GM23338 (cell line): ENCODE measurements at regions not wholly inside any gene's neighbourhood (a gene's known extent, or its start where the extent isn't known, plus 50 kb on each side); places are given as distances from the start of the nearest gene placed in this dataset.

Experiments
- ATAC-seq: fragments of 200-7000 bp; cut with Tn5 transposase; 3 replicates; pipeline ENCODE4 v1.9.1; 2020
- DNase-seq: peaks from one replicate; pipeline ENCODE4 v3.0.0-alpha.2; 2015; ENCODE audit warnings: low spot score
- H2AFZ ChIP-seq: fragments of 200-600 bp; sonication (generic); 2 replicates; pipeline ENCODE4 v1.8.0; 2016; ENCODE audit warnings: antibody characterized with exemption, mild to moderate bottlenecking, moderate library complexity
- H3F3A ChIP-seq: fragments of 200-600 bp; sonication (generic); replicated peaks from 2 replicates; pipeline ENCODE4 v1.8.0; 2017; ENCODE audit warnings: antibody characterized with exemption, mixed run types, low read depth
- H3K27ac ChIP-seq: fragments of 200-600 bp; sonication (generic); 2 replicates; pipeline ENCODE4 v1.6.1; 2016; ENCODE audit warnings: low read depth
- H3K27me3 ChIP-seq: fragments of 200-600 bp; sonication (generic); 2 replicates; pipeline ENCODE4 v1.8.0; 2016; ENCODE audit warnings: mild to moderate bottlenecking, mixed run types, moderate library complexity; ENCODE audit not compliant: insufficient read depth
- H3K36me3 ChIP-seq: fragments of 200-600 bp; sonication (generic); 2 replicates; pipeline ENCODE4 v1.8.0; 2016; ENCODE audit warnings: mild to moderate bottlenecking; ENCODE audit not compliant: insufficient read depth
- H3K4me1 ChIP-seq: fragments of 200-600 bp; sonication (generic); 2 replicates; pipeline ENCODE4 v1.8.0; 2016; ENCODE audit warnings: mild to moderate bottlenecking, moderate library complexity; ENCODE audit not compliant: insufficient read depth
- H3K4me2 ChIP-seq: fragments of 200-600 bp; sonication (generic); 2 replicates; pipeline ENCODE4 v1.7.1; 2017; ENCODE audit warnings: mixed run types
- H3K4me3 ChIP-seq: fragments of 200-600 bp; sonication (generic); 2 replicates; pipeline ENCODE4 v1.6.1; 2016; ENCODE audit warnings: mixed run types
- H3K79me2 ChIP-seq: fragments of 200-600 bp; sonication (generic); replicated peaks from 2 replicates; pipeline ENCODE4 v1.8.0; 2017; ENCODE audit warnings: mild to moderate bottlenecking; ENCODE audit not compliant: insufficient read depth
- H3K9me2 ChIP-seq: fragments of 200-600 bp; sonication (generic); 2 replicates; pipeline ENCODE4 v1.8.0; 2017; ENCODE audit not compliant: insufficient read depth
- H4K20me1 ChIP-seq: fragments of 200-600 bp; sonication (generic); replicated peaks from 2 replicates; pipeline ENCODE4 v1.8.0; 2017; ENCODE audit warnings: mild to moderate bottlenecking; ENCODE audit not compliant: insufficient read depth
- H3K27ac Mint-ChIP-seq: 2 replicates; pipeline ENCODE4 v1.8.0; 2020; ENCODE audit warnings: inconsistent platforms, mild to moderate bottlenecking, moderate library complexity, mixed read lengths
- H3K27me3 Mint-ChIP-seq: 3 replicates; pipeline ENCODE4 v1.8.0; 2022; ENCODE audit warnings: low read depth, mild to moderate bottlenecking, moderate library complexity, mixed read lengths, inconsistent platforms; ENCODE audit not compliant: insufficient read depth, poor library complexity
- H3K36me3 Mint-ChIP-seq: 3 replicates; pipeline ENCODE4 v1.8.0; 2021; ENCODE audit warnings: low read depth, mild to moderate bottlenecking, inconsistent platforms, moderate library complexity, mixed read lengths
- H3K4me1 Mint-ChIP-seq: 3 replicates; pipeline ENCODE4 v1.8.0; 2020; ENCODE audit warnings: mild to moderate bottlenecking, inconsistent platforms, mixed read lengths
- H3K4me3 Mint-ChIP-seq: 3 replicates; pipeline ENCODE4 v1.8.0; 2021; ENCODE audit warnings: moderate library complexity, mild to moderate bottlenecking, inconsistent platforms, mixed read lengths
- H3K9me3 Mint-ChIP-seq: 3 replicates; pipeline ENCODE4 v1.8.0; 2020; ENCODE audit warnings: moderate library complexity, mild to moderate bottlenecking, inconsistent platforms, mixed read lengths
- NANOG ChIP-seq: IDR thresholded peaks from 2 replicates; pipeline ENCODE4 v1.6.1; 2016; ENCODE audit warnings: antibody characterized with exemption, borderline replicate concordance
- TF ChIP-seq, protein P1 (sequence below): fragments of 250-450 bp; sonication (Bioruptor Pico); IDR thresholded peaks from 2 replicates; pipeline ENCODE4 v1.5.0; 2020; ENCODE audit warnings: mild to moderate bottlenecking, moderate library complexity
- TF ChIP-seq, protein P2 (sequence below): IDR thresholded peaks from 2 replicates; pipeline ENCODE4 v1.6.1; 2016; ENCODE audit warnings: antibody characterized with exemption
- TF ChIP-seq, protein P3 (sequence below), 2 experiments: fragments of 200-600 bp in 1 of 2; sonication (generic) in 1 of 2; conservative IDR thresholded peaks; 2 replicates each; pipeline versions ENCODE4 v1.5.1 to v1.6.1; 2016 to 2017; ENCODE audit warnings: antibody characterized with exemption in 2 of 2, low read depth in 2 of 2, mild to moderate bottlenecking in 2 of 2, moderate library complexity in 1 of 2

DNA sequence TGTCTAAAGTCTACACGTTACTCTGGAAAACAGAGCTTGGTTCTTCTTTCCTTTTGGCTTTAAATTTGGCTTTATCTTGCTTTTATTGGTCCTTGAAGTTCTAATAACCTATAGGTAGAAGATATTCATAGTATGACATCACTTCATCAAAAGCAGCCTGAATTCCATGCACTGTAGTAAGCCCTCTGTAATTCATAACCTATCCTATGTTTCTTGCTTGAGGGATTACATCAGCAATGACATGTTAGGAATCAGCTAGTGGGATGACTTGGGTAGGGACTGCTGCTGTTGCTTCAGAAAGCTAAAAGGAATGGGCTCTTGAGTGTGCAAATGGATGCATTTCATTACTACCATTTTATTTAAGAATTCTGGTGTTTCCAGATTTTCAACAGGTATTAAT is 184.9 kb downstream of the PTEN start (continued):
- TF ChIP-seq, protein P1, sequence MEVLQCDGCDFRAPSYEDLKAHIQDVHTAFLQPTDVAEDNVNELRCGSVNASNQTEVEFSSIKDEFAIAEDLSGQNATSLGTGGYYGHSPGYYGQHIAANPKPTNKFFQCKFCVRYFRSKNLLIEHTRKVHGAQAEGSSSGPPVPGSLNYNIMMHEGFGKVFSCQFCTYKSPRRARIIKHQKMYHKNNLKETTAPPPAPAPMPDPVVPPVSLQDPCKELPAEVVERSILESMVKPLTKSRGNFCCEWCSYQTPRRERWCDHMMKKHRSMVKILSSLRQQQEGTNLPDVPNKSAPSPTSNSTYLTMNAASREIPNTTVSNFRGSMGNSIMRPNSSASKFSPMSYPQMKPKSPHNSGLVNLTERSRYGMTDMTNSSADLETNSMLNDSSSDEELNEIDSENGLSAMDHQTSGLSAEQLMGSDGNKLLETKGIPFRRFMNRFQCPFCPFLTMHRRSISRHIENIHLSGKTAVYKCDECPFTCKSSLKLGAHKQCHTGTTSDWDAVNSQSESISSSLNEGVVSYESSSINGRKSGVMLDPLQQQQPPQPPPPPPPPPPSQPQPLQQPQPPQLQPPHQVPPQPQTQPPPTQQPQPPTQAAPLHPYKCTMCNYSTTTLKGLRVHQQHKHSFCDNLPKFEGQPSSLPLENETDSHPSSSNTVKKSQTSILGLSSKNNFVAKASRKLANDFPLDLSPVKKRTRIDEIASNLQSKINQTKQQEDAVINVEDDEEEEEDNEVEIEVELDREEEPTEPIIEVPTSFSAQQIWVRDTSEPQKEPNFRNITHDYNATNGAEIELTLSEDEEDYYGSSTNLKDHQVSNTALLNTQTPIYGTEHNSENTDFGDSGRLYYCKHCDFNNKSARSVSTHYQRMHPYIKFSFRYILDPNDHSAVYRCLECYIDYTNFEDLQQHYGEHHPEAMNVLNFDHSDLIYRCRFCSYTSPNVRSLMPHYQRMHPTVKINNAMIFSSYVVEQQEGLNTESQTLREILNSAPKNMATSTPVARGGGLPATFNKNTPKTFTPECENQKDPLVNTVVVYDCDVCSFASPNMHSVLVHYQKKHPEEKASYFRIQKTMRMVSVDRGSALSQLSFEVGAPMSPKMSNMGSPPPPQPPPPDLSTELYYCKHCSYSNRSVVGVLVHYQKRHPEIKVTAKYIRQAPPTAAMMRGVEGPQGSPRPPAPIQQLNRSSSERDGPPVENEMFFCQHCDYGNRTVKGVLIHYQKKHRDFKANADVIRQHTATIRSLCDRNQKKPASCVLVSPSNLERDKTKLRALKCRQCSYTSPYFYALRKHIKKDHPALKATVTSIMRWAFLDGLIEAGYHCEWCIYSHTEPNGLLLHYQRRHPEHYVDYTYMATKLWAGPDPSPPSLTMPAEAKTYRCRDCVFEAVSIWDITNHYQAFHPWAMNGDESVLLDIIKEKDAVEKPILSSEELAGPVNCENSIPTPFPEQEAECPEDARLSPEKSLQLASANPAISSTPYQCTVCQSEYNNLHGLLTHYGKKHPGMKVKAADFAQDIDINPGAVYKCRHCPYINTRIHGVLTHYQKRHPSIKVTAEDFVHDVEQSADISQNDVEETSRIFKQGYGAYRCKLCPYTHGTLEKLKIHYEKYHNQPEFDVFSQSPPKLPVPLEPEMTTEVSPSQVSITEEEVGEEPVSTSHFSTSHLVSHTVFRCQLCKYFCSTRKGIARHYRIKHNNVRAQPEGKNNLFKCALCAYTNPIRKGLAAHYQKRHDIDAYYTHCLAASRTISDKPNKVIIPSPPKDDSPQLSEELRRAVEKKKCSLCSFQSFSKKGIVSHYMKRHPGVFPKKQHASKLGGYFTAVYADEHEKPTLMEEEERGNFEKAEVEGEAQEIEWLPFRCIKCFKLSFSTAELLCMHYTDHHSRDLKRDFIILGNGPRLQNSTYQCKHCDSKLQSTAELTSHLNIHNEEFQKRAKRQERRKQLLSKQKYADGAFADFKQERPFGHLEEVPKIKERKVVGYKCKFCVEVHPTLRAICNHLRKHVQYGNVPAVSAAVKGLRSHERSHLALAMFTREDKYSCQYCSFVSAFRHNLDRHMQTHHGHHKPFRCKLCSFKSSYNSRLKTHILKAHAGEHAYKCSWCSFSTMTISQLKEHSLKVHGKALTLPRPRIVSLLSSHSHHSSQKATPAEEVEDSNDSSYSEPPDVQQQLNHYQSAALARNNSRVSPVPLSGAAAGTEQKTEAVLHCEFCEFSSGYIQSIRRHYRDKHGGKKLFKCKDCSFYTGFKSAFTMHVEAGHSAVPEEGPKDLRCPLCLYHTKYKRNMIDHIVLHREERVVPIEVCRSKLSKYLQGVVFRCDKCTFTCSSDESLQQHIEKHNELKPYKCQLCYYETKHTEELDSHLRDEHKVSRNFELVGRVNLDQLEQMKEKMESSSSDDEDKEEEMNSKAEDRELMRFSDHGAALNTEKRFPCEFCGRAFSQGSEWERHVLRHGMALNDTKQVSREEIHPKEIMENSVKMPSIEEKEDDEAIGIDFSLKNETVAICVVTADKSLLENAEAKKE (CRISPR knock-in tag) = no peak
- TF ChIP-seq, protein P2, sequence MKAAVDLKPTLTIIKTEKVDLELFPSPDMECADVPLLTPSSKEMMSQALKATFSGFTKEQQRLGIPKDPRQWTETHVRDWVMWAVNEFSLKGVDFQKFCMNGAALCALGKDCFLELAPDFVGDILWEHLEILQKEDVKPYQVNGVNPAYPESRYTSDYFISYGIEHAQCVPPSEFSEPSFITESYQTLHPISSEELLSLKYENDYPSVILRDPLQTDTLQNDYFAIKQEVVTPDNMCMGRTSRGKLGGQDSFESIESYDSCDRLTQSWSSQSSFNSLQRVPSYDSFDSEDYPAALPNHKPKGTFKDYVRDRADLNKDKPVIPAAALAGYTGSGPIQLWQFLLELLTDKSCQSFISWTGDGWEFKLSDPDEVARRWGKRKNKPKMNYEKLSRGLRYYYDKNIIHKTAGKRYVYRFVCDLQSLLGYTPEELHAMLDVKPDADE = no peak
- TF ChIP-seq, protein P3, sequence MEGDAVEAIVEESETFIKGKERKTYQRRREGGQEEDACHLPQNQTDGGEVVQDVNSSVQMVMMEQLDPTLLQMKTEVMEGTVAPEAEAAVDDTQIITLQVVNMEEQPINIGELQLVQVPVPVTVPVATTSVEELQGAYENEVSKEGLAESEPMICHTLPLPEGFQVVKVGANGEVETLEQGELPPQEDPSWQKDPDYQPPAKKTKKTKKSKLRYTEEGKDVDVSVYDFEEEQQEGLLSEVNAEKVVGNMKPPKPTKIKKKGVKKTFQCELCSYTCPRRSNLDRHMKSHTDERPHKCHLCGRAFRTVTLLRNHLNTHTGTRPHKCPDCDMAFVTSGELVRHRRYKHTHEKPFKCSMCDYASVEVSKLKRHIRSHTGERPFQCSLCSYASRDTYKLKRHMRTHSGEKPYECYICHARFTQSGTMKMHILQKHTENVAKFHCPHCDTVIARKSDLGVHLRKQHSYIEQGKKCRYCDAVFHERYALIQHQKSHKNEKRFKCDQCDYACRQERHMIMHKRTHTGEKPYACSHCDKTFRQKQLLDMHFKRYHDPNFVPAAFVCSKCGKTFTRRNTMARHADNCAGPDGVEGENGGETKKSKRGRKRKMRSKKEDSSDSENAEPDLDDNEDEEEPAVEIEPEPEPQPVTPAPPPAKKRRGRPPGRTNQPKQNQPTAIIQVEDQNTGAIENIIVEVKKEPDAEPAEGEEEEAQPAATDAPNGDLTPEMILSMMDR (conservative IDR thresholded peaks at IDR 0.05; ENCODE audit: low read depth in 2 of 2) = no peak
- TF ChIP-seq NANOG = no peak

DNA sequence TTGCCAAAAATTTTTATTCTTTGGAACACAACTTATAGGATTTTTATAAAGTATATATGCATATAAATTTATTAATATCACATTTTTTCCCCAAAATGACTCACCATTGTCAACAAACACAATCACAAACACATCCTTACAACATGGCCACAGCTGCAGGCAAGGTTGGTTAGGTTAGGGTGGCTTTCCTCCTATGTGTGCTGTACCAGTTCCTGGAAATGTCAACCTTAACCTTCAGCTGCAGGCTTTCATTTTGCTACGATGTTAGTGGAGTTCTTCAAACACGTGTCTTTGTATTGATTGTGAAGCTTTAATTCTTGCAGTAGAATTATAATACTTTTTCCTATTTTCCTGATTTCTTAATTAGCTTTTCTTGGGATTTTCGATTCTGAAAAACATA is 185.8 kb downstream of the PTEN start:
- ATAC-seq = no peak
- no peaks in the 10 kb centered on the region for H4K20me1 ChIP-seq
- H3K9me2 ChIP-seq = peaks cover 22% of the 10 kb centered on the region
- no peak overlapping the region for H3K4me3 ChIP-seq
- no peak overlapping the region for H3K4me2 ChIP-seq
- no peaks in the 10 kb centered on the region for H3K36me3 ChIP-seq
- Mint-ChIP-seq H3K4me1 (peaks cover 25% of the 10 kb centered on the region), H3K9me3 (peaks cover 3% of the 10 kb centered on the region; the same call in 1 of the 3 replicates), H3K36me3 (peaks cover 6% of the 10 kb centered on the region; the same call in 1 of the 3 replicates), H3K4me3 (no peak overlapping the region), H3K27ac (no peak overlapping the region), H3K27me3 (peaks cover 2% of the 10 kb centered on the region)
- H3K27ac ChIP-seq = no peak overlapping the region
- 0 out of 2 replicates have a peak, but pooled peaks cover 4% of the 10 kb centered on the region for H3K4me1 ChIP-seq
- no peaks in the 10 kb centered on the region for H3K27me3 ChIP-seq
- no peaks in the 10 kb centered on the region for H3K79me2 ChIP-seq
- H3F3A ChIP-seq = no peaks in the 10 kb centered on the region
- H2AFZ ChIP-seq = no peak overlapping the region
- no peak for DNase-seq
- TF ChIP-seq NANOG = no peak
- TF ChIP-seq, protein P1 (CRISPR knock-in tag) = no peak
